Tibial nerve (tissue), 4 donors: ENCODE measurements at regions not wholly inside any gene's neighbourhood (a gene's known extent, or its start where the extent isn't known, plus 50 kb on each side); places are given as distances from the start of the nearest gene placed in this dataset.

ENCODE experiments used
- DNase-seq, 2 donors: peaks; one replicate each; pipeline ENCODE4 v3.0.0-alpha.2; 2019; ENCODE audit warnings: low spot score in 2 of 2
- H3K27ac ChIP-seq, 4 donors: fragments of 200-600 bp; sonication (generic) in 3 of 4; one replicate each; pipeline ENCODE4 v1.5.1; 2017 to 2019; ENCODE audit warnings: mild to moderate bottlenecking in 1 of 4
- H3K27me3 ChIP-seq, 2 donors: fragments of 200-600 bp; sonication (generic) in 1 of 2; one replicate each; pipeline versions ENCODE4 v1.5.1 to v1.6.0; 2017 to 2019
- H3K36me3 ChIP-seq, 3 donors: fragments of 200-600 bp; sonication (generic); one replicate each; pipeline ENCODE4 v1.5.1; 2018 to 2019
- H3K4me1 ChIP-seq, 4 donors: fragments of 200-600 bp; sonication (generic) in 3 of 4; one replicate each; pipeline ENCODE4 v1.5.1; 2017 to 2019
- H3K4me3 ChIP-seq, 4 donors: fragments of 200-600 bp; sonication (generic) in 3 of 4; one replicate each; pipeline ENCODE4 v1.5.1; 2017 to 2019; ENCODE audit warnings: mild to moderate bottlenecking in 1 of 4, moderate library complexity in 1 of 4
- H3K9me3 ChIP-seq, 4 donors: fragments of 200-600 bp; sonication (generic) in 3 of 4; one replicate each; pipeline ENCODE4 v1.5.1; 2017 to 2019
- CTCF ChIP-seq, 5 experiments: fragments of 200-600 bp in 3 of 5; fragments of 450-650 bp in 2 of 5; sonication (generic) in 3 of 5; IDR thresholded peaks; one replicate each; pipeline ENCODE4 v1.5.1; 2016 to 2019; ENCODE audit warnings: antibody characterized with exemption in 5 of 5, mild to moderate bottlenecking in 3 of 5, moderate library complexity in 2 of 5
- EP300 ChIP-seq, 2 donors: sonication (generic); formaldehyde crosslinking; IDR thresholded peaks; one replicate each; pipeline ENCODE4 v1.6.1; 2017; ENCODE audit warnings: antibody characterized with exemption in 2 of 2, mild to moderate bottlenecking in 1 of 2
- POLR2A ChIP-seq, 2 donors: fragments of 450-650 bp; IDR thresholded peaks; one replicate each; pipeline ENCODE4 v1.6.1; 2017; ENCODE audit warnings: antibody characterized with exemption in 2 of 2, mild to moderate bottlenecking in 2 of 2, moderate library complexity in 2 of 2
- WGBS, 2 donors: methylation state at CpG; one replicate each; pipeline ENCODE4 v1.1.5; 2018; 5-methylcytosine and 5-hydroxymethylcytosine counted together

- H3K36me3 ChIP-seq = no peaks in the 10 kb centered on the region
- no peaks in the 10 kb centered on the region for H3K27me3 ChIP-seq
- TF ChIP-seq EP300 (IDR thresholded peaks at IDR 0.05) (no peak), CTCF (IDR thresholded peaks at IDR 0.05) (no peak)
- H3K27ac ChIP-seq = no peak overlapping the region
- H3K4me1 ChIP-seq = no peaks in the 10 kb centered on the region
- DNase-seq = no peak
- 51 to 61% methylated on average over 1 of the region's 1 CpG for WGBS, 2 donors
- H3K9me3 ChIP-seq = no peaks in the 10 kb centered on the region
- no peak overlapping the region for H3K4me3 ChIP-seq
These were observed 658.7 kb downstream of the SLITRK1 start for GRCh38 chr13:83223546-83223945.

GRCh38 chr13:83221813-83222241, 660.4 kb downstream of the SLITRK1 start:
- 78 to 81% methylated on average over 5 of the region's 5 CpGs for WGBS, 2 donors
- H3K27me3 ChIP-seq = no peaks in the 10 kb centered on the region

GRCh38 chr13:83221256-83221655, 661.0 kb downstream of the SLITRK1 start:
- Histone ChIP-seq H3K4me3 (no peak overlapping the region), H3K27me3 (no peaks in the 10 kb centered on the region), H3K9me3 (no peaks in the 10 kb centered on the region), H3K4me1 (no peaks in the 10 kb centered on the region), H3K27ac (no peak overlapping the region), H3K36me3 (no peaks in the 10 kb centered on the region)
- DNase-seq = no peak
- no peak for TF ChIP-seq EP300 (IDR thresholded peaks at IDR 0.05)
- WGBS, 2 donors = 84 to 93% methylated on average over 1 of the region's 1 CpG

More at GRCh38 chr13:83221813-83222241, 660.4 kb downstream of the SLITRK1 start:
- Histone ChIP-seq H3K4me3 (no peak overlapping the region), H3K36me3 (no peaks in the 10 kb centered on the region), H3K9me3 (no peaks in the 10 kb centered on the region), H3K27ac (no peak overlapping the region), H3K4me1 (no peaks in the 10 kb centered on the region)
- TF ChIP-seq EP300 (IDR thresholded peaks at IDR 0.05) (no peak), POLR2A (IDR thresholded peaks at IDR 0.05) (no peak), CTCF (IDR thresholded peaks at IDR 0.05) (no peak)
- no peak for DNase-seq

GRCh38 chr13:83220241-83220640, 662.0 kb downstream of the SLITRK1 start:
- 94 to 96% methylated on average over 2 of the region's 2 CpGs for WGBS, 2 donors
- TF ChIP-seq EP300 (IDR thresholded peaks at IDR 0.05) (no peak), CTCF (IDR thresholded peaks at IDR 0.05) (no peak), POLR2A (IDR thresholded peaks at IDR 0.05) (no peak)
- no peaks in the 10 kb centered on the region for H3K9me3 ChIP-seq
- no peak overlapping the region for H3K27ac ChIP-seq
- no peaks in the 10 kb centered on the region for H3K4me1 ChIP-seq
- H3K27me3 ChIP-seq = no peaks in the 10 kb centered on the region
- no peaks in the 10 kb centered on the region for H3K36me3 ChIP-seq
- H3K4me3 ChIP-seq = no peak overlapping the region
- no peak for DNase-seq

- no peaks in the 10 kb centered on the region for H3K27me3 ChIP-seq
- TF ChIP-seq EP300 (IDR thresholded peaks at IDR 0.05) (no peak), CTCF (IDR thresholded peaks at IDR 0.05) (no peak), POLR2A (IDR thresholded peaks at IDR 0.05) (no peak)
- DNase-seq = no peak
- no peaks in the 10 kb centered on the region for H3K9me3 ChIP-seq
- H3K36me3 ChIP-seq = no peaks in the 10 kb centered on the region
- H3K4me1 ChIP-seq = no peaks in the 10 kb centered on the region
- 80 to 82% methylated on average over 3 of the region's 3 CpGs for WGBS, 2 donors
- H3K27ac ChIP-seq = no peak overlapping the region
- H3K4me3 ChIP-seq = no peak overlapping the region
These were observed 662.4 kb downstream of the SLITRK1 start for GRCh38 chr13:83219832-83220231.
